Hepatocyte (in vitro differentiated cells): ENCODE measurements at regions not wholly inside any gene's neighbourhood (a gene's known extent, or its start where the extent isn't known, plus 50 kb on each side); places are given as distances from the start of the nearest gene placed in this dataset.

ENCODE experiments used
- CTCF ChIP-seq: fragments of 200-600 bp; sonication (generic); IDR thresholded peaks from 2 replicates; pipeline ENCODE4 v1.5.1; 2016; ENCODE audit warnings: antibody characterized with exemption, mild to moderate bottlenecking; ENCODE audit not compliant: poor library complexity
- EZH2phosphoT487 ChIP-seq: fragments of 200-600 bp; sonication (generic); IDR thresholded peaks from one replicate; pipeline ENCODE4 v1.6.1; 2018; ENCODE audit warnings: antibody characterized with exemption, mild to moderate bottlenecking, low read depth, moderate library complexity; ENCODE audit not compliant: unreplicated experiment, severe bottlenecking

- no peak for TF ChIP-seq CTCF
- no peak for TF ChIP-seq EZH2phosphoT487
Observed at GRCh38 chr21:20276954-20277353, 721.3 kb upstream of the NCAM2 start.
